COLO829 (cell line): ENCODE measurements at regions not wholly inside any gene's neighbourhood (a gene's known extent, or its start where the extent isn't known, plus 50 kb on each side); places are given as distances from the start of the nearest gene placed in this dataset.

Experiments
- DNase-seq: peaks from one replicate; pipeline ENCODE4 v3.0.0; 2012; ENCODE audit warnings: low spot score

DNA sequence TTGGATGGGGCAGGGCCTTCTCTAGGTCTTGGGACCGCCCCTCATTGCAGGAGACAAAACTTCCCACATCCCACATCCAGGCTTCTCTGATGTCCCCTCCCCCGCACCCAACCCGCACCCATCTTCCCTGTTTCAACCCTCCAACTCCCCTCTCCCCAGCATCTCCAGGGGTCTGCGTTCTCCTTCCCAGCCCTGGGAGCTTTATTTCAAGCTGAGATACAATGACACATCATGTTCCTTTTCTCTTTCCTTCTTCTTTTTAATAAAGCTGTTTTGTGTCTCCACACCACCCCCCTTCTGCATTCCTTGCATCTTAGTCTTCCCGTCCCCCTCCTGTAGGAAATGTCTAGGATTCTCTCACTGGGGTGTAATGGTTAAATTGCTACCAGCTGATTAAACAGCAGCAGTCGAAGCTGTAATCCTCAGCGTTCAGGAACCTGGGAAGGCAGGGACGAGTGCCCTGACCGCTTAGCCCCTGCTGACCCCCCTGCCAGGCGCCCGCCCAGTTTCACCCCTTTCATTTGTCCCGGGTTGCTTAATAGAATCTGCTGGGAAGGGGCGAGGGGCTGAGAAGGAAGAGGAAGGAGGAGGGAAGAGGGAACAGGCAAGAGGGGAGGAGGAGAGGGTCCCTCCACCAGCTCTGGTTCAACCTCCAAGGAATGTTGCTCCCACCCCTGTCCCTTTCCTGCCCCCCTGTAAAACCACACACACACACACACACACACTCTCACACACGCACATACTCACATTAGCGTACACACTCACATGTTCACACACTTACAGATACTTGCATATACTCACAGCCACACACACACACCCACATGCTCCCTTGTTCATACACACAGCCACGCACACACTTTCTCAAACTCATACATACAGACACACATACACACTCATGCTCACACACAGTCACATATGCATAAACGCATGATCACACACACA, 104.5 kb upstream of the MED13L start:
- DNase-seq, result peak; percentile 48

DNA sequence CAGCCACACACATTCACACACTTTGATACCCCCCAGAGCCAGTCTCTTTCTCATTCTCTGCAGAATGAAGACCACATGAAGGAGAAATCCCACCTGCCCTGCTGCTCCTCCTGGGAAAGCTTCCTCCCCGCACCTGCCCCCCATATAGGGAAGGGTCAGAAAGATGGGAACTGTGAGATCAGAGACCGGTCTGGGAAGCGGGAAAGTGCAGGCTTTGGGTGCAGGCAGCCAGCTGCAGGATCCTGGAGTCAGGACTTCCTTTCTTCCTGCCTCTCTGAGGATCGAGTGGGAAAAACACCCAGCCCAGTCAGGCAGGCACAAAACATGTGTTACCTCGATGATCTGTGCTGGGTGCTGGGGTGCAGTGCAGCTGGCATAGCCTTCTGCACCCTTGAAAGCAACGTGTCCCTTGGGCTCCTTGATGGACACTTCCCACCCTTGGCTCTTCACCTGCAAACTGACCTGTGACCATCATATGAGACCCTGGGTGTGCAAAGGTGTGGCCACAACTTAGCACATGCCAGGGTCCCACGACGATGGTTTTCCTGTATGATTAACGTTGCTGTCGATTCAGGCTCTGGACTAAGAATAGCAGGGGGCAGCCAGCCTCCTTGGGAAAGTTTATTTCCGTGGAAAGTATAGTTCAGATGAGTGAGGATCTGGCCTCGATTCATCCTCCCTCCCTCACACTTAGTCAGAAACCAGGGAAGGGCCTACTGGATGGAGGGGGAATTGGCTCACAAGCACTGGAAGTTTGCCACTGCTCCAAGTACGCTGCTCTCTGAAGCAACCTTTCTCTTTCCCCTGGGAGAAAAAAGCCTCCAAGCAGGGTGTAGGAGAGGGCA, 105.4 kb upstream of the MED13L start:
- no peak for DNase-seq

DNA sequence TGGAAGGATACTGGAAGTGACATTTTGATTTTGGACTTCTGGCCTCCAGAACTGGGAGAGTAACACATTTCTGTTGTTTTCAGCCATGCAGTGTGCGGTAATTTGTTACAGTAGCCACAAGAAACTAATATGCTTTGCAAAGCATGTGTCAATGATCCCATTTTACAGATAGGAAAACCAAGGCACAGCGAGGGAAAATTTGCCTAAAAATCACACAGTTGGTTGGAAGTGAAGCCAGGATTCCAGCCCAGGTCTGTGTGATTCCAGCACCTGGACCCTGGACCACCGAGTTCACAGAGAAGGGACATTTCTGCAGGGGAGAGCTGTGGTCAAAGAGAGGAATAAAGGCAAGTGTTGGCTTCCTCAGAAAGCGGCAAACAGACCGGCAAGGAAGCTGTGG, 106.7 kb upstream of the MED13L start:
- no peak for DNase-seq

DNA sequence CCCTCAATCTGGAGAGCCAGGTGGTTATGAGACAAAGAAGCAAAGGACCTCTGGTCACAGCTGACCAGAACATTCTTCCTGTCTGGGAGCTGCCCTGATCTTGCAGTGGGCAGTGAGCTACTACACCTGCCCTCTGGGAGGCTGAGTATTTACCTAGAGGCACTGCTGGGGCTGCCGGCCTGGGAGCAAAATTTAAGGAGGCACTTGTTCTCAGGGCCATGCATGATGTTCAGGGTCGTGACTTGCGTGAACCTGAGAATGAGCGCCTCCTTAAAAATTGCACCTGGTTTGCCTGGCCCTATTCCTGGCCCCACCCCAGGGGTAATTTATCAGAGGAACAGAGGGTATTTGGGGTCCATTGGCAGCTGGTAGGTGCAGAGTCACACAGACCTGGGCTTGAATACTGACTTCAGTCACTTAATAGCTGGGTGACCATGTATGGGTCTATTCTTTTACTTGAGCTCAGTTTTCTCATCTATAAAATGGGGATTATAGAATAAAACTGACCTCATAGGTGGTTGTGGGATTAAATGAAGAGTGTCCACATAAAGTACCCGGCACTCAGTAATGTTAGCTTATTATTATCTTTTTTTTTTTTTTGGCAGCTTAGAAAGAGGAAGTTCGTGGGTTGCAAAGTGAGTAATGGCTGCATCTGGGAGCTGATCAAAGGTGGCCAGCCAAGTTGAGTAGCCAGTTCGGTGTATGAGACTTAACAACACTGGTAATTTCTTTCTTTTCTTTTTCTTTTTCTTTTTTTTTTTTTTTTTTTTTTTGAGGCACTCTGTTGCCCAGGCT, 107.4 kb upstream of the MED13L start:
- DNase-seq, result no peak

DNA sequence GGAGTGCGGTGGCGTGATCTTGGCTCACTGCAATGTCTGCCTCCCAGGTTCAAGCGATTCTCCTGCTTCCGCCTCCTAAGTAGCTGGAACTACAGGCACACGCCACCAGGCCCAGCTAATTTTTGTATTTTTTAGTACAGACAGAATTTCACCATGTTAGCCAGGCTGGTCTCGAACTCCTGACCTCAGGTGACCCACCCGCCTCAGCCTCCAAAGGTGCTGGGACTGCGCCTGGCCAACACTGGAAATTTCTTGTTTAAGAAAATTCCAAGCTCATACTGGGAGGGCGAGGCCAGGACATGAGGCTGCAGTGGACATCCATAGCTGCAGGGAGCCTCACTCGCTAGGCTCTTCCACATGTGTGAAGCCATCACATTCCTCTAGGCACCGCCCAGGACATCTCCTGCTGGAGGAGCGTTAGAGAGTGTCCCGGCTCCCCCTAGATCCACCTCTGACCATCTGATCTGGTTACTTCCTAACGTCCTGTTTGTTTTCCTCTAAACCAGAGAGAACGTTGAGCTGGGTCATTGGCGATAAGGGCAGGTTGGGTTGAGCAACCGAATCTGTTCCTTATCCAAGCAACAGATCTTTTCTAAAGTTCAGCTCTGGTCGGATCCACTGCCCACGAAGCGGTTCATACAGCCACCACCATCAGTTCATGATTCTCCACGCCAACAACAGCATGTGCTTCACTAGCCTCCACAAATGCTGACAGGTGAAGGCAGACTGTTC, 108.2 kb upstream of the MED13L start:
- DNase-seq, result no peak

DNA sequence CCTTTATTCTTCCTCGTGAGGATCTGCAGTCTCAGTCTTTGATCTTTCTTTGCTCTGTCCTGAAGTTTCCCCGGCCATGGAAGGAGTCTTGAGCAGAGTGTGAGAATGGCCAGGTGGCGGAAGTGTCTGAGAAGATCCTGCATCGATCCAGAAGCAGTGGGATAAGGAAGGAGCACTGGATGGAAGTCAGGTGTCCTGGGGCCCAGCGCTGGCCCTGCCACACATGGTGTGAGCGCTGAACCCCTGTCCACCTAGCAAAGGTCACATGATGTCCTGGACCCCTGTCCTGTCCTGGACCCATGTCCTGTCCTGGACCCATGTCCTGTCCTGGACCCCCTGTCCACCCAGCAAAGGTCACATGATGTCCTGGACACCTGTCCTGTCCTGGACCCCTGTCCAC, 111.8 kb upstream of the MED13L start:
- no peak for DNase-seq

DNA sequence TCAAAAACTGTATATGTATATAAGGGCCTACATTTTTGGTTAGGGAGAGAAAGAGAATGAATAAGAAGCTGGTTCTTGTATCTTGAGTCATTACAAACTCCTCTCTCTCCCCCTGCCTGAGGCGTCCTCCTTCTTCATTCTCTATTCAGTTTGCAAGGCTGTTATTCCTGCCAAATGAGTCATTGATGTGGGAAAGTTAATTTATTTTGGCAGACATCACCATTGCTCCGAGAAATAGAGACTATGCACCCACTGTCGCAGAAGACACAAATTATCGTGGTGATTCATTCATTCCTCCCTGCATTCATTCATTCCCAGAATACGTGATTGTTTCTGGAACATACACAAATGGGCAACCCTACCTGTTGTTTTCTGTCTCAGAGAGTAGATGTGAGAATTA, 112.5 kb upstream of the MED13L start:
- DNase-seq, result peak; percentile 96

DNA sequence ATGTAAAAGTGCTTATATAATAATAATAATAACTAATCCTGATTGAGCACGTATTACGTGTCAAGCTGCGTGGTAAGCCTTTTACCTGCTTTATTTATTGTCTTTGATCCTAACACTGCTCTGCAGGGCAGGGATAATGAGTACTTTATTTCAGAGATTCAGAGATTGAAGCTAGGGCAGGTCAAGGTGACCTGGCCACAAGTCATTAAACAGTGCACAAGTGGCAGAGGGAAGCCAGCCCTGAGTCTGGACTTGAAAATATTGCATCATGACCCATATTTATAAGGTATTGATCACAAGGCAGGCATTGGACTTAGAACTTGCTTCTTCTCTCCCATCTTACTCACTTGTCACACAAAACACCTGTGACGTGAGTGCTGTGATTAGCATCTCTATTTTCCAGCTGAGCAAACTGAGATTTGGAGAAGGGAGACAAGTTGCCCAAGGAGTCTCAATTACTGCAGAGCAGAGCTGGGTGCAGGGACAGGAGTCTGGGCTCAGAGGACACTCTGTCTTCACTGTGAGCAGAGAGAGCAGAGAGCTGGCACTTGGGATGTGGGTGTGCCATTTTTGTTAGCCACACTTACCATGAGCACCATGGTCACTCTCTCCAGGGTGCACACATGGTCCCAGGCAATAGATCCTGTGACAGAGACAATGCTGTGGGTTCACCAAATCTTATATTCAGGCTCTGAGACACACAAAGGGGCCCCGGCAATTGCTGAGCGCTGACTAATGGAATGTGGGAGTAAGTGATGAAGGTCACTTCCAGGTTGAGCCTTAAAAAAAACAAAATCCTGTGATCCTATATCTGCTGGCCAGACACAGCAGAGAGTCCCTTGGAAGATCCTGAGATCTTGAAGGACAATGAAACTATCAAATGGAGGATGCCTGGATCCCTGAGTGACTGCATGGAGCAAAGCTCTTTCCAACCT, 113.2 kb upstream of the MED13L start:
- no peak for DNase-seq

DNA sequence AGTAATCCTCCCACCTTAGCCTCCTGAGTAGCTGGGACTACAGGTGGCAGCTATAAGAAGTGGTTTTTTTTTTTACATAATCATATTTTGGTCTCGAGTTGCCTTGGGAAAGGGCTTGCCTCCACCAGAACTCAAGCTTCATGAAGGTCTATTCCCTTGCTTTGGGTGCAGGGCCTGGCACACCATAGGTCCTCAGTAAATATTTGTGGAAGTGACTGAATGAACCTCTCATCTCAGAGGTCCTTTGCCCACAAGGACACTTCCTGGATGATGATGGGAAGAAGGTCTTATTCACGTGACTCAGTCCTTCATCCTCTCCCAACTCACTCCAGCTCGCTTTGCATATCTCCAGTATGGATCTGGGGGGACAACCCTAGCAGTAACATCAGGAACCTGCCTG, 114.0 kb upstream of the MED13L start:
- DNase-seq, result no peak

DNA sequence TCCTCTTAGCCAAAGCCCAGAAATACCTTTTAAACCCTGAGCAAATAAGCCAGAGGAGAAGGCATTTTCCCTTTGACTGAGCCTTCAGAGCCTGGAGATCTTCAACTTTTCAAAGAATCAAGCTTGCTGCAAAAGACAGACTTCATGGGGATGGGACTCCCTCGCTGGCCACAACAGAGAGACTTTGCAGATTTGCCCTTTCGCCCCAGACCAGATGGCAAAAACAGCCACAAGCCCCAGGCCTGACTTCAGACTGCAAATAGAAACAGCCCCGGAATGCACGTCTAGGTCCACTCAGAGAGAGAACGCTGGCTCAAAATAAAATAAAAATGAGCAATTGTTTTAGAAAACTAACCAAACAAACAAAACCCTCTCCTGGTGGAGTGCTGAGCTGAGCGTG, 114.6 kb upstream of the MED13L start:
- DNase-seq, result no peak

DNA sequence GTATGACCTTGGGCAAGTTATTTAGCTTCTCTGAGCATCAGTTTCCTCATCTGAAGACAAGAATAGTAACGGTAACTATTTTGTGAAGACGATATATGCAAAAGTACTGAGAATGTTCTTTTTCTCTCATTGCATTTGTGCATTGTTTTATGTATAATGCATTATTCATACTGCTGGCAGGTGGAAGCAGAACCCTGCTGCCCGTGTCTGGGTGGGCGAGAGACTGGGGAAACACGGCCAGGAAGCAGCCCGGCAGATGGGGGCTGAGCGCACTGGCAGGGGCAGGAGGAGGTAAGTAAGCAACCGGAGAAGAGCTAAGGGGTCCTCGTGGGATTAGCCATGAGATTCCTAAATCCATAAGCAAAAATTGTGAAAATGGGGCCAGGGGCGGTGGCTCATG, 115.8 kb upstream of the MED13L start:
- no peak for DNase-seq

DNA sequence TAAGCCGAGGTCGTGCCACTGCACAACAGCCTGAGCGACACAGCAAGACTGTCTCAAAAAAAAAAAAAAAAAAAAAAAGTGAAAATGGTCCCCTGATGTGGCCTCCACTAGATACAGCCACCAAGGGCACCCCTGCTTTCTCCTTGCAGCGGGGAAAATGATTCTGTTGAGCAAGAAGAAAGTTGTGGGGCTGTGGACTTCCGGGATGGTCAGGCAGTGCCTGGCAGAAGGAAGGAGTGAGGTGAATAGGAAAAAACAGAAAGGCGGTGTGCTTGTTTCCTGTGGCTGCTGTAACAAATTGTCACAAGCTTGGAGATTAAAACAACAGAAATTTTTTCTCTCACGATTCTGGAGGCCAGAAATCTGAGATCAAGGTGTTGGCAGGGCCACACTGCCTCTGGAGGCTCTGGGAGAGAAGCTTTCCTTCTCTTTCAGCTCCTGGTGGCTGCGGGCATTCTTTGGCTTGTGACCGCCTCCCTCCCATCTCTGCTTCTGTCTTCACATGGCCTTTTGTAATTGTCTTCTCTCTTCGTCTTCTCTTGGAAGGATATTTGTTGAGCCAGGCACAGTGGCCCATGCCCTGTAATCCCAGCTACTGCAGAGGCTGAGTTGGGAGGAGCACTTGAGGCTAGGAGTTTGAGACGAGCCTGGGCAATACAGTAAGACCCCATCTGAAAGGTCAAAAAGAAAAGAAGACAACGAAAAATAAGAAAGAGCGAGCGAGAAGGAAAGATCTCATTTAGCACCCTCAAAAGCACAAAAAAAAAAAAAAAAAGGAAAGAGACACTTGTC, 116.6 kb upstream of the MED13L start:
- DNase-seq, result no peak

DNA sequence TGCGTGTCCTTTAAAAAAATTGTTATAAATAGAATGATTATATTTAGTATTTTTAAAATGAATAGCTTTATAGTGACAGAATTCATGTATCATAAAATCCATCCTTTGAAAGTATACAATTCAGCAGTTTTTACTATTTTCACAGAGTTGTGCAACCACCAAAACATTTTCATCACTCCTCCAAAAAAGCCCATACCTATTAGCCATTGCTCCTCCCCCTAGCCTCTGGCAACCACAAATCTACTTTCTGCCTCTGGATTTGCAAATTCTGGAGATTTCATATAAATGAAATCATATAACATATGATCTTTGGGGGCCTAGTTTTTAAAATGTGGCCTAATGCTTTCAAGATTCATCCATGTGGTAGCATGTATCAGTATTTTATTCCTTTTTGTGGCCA, 117.9 kb upstream of the MED13L start:
- DNase-seq, result no peak

DNA sequence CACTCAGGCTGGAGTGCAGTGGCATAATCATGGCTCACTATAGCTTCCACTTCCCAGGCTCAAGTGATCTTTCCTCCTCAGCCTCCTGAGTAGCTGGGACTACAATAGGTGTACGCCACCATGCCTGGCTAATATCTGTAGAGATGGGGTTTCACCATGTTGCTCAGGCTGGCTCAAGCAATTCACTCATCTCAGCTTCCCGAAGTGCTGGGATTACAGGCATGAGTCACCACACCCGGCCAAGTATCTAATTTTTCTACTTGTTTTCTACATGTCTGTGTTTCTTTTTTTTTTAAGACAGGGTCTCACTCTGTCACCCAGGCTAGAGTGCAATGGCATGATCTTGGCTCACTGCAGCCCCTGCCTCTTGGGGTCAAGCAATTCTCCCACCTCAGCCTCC, 119.7 kb upstream of the MED13L start:
- no peak for DNase-seq

DNA sequence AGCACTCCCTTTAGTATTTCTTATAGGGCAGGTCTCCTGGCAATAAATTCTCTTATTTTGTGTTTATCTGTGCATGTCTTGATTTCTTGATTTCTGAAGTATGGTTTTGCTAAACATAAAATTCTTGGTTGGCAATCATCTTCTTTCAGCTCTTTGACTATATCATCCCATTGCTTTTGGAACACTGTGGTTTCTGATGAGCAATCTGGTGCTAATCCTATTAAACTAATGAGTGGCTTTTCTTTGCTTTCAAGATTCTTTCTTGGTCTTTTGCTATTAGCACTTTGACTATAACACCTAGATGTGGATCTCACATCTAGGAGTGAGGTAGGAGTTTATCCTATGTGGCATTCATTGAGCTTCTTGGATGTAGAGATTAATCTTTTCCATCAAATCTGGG, 120.7 kb upstream of the MED13L start:
- no peak for DNase-seq

DNA sequence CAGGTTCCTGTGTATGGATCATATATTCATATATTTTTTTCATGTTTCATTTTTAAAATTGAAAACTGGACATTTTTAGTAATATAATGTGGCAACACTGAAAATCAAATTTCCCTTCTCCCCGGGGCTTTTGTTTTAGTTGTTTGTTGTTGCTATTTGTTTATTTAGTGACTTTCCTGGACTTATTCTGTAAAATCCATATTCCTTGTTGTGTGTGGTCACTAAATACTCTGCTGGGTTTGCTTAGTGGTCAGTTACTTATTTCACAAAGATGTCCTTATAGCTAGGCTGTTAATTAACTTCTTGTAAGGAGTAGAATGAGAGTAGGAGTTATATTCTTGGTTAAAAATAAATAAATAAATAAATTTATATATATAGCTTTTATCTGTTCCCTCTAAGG, 121.6 kb upstream of the MED13L start:
- no peak for DNase-seq

DNA sequence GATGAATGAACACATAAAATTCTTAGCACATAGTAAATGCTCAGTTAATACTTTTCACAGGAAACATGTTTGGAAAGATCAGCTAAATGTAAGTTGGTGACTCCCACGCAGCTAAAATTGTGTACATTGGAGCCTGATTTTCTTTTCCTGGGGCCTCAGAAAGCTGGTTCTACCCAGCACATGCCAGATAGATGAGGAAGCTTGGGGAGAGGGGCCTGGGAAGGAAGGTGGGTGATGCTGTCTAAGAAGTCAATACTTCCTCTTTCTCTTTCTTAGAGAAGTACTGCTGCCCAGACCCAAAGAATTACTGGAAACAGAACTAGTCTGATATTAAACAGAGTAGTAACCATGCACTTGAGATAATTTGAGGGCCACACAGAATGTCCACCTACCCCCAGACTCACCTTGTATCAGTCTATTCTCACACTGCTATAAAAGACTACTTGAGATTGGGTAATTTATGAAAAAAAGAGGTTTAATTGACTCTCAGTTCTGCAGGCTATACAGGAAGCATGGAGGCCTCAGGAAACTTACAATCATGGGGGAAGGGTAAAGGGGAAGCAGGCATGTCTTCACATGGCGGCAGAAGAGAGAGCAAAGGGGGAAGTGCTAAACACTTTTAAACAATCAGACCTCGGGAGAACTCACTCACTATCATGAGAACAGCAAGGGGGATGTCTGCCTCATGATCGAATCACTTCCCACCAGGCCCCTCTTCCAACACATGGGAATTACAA, 123.3 kb upstream of the MED13L start:
- DNase-seq, result no peak

DNA sequence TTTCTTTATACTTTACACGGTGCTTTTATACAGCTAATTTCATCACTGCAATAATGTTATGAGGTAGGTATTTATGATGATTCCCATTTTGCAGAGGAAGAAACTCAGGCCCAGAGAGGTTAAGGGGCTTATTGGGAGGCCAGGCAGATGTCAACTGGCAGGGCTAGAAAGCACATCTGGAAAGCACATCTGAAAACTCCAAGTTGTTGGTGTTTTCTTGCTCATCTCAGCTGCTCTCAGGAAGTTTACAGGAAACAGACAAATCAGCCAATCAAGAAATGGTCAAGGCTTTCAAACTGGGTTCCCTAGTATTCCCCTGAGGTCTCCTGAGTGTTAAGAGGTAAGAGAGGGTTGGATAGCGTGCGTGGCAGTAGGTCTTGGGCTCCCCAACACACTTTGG, 124.1 kb upstream of the MED13L start:
- DNase-seq, result no peak
